GM21390 (cell line): ENCODE measurements at regions not wholly inside any gene's neighbourhood (a gene's known extent, or its start where the extent isn't known, plus 50 kb on each side); places are given as distances from the start of the nearest gene placed in this dataset.
"Not testable (repeated sequence)": the region's sequence is repeated elsewhere in the genome, so short reads cannot be mapped to it uniquely, and the experiment has no call there.

Experiments used
- ATAC-seq: cut with Tn5 transposase; IDR thresholded peaks from one replicate; pipeline ENCODE4 v1.9.1; 2021; ENCODE audit not compliant: unreplicated experiment

GRCh38 chr12:25424211-25424731, 128.8 kb downstream of the LMNTD1 start:
- no peak for ATAC-seq

- ATAC-seq, result no peak
Observed at GRCh38 chr12:25423355-25424050, 129.6 kb downstream of the LMNTD1 start.

GRCh38 chr12:25422241-25422640, 130.8 kb downstream of the LMNTD1 start:
- ATAC-seq, result no peak

- no peak for ATAC-seq
Observed at GRCh38 chr12:25421651-25422167, 131.4 kb downstream of the LMNTD1 start.

GRCh38 chr12:25420116-25420515, 133.0 kb downstream of the LMNTD1 start:
- no peak for ATAC-seq

GRCh38 chr12:25419595-25419994, 133.5 kb downstream of the LMNTD1 start:
- no peak for ATAC-seq

GRCh38 chr12:25417071-25417470, 136.0 kb downstream of the LMNTD1 start:
- no peak for ATAC-seq

- no peak for ATAC-seq
Observed at GRCh38 chr12:25416516-25416915, 136.6 kb downstream of the LMNTD1 start.

GRCh38 chr12:25415004-25415403, 138.1 kb downstream of the LMNTD1 start:
- ATAC-seq, result no peak

GRCh38 chr12:25412735-25413134, 140.3 kb downstream of the LMNTD1 start:
- ATAC-seq, result no peak

- no peak for ATAC-seq
Observed at GRCh38 chr12:25404955-25405354, 148.1 kb downstream of the LMNTD1 start.

- no peak for ATAC-seq
Observed at GRCh38 chr12:25401547-25402345, 151.0 kb upstream of the KRAS start.

- ATAC-seq, result no peak
Observed at GRCh38 chr12:25397001-25397400, 146.3 kb upstream of the KRAS start.

- no peak for ATAC-seq
Observed at GRCh38 chr12:25395227-25395626, 144.5 kb upstream of the KRAS start.

GRCh38 chr12:25394775-25395174, 144.0 kb upstream of the KRAS start:
- not testable (repeated sequence) for ATAC-seq

GRCh38 chr12:25394025-25394424, 143.3 kb upstream of the KRAS start:
- ATAC-seq, result no peak

GRCh38 chr12:25391346-25391745, 140.6 kb upstream of the KRAS start:
- not testable (repeated sequence) for ATAC-seq

- no peak for ATAC-seq
Observed at GRCh38 chr12:25388183-25388582, 137.5 kb upstream of the KRAS start.

- ATAC-seq, result no peak
Observed at GRCh38 chr12:25387732-25388050, 137.0 kb upstream of the KRAS start.

- ATAC-seq, result no peak
Observed at GRCh38 chr12:25386831-25387731, 136.4 kb upstream of the KRAS start.

- ATAC-seq, result no peak
Observed at GRCh38 chr12:25384893-25385248, 134.1 kb upstream of the KRAS start.
